K562 (cell line): ENCODE measurements at regions not wholly inside any gene's neighbourhood (a gene's known extent, or its start where the extent isn't known, plus 50 kb on each side); places are given as distances from the start of the nearest gene placed in this dataset.

Experiments used
- ATAC-seq: fragments of 200-7000 bp; cut with Tn5 transposase; 3 replicates; pipeline ENCODE4 v1.9.1; 2020; ENCODE audit warnings: moderate library complexity
- BruUV-seq: library from RNA; stranded (reverse); fragments of 400-500 nt; replicated peaks from 2 replicates; lab custom pipeline; 2021; lab: Mats Ljungman, UMichigan
- CTCF ChIA-PET: fragments of 300-600 bp; formaldehyde crosslinking; extraction: SDS; loops from one replicate; lab custom pipeline; 2021; ENCODE audit warnings: low intra/inter-chr PET ratio; lab: Yijun Ruan, JAX
- POLR2A ChIA-PET: fragments of 300-600, 350-650 bp; sonication (Branson Sonifier 250); formaldehyde crosslinking; extraction: SDS; loops from one replicate; lab custom pipeline; 2021; ENCODE audit warnings: antibody characterized with exemption, inconsistent platforms; lab: Yijun Ruan, JAX
- DNase-seq, 4 experiments: peaks; one replicate each; pipeline versions ENCODE4 v3.0.0 to v3.0.0-alpha.2; 2011 to 2018; ENCODE audit warnings: low spot score in 3 of 4, mixed read lengths in 3 of 4; ENCODE audit errors: extremely low read depth in 1 of 4
- FAIRE-seq: peaks from 2 replicates; lab custom pipeline; 2011; peaks lifted over from hg19 to GRCh38; lab: Jason Lieb, UNC
- H2AFZ ChIP-seq: 2 replicates; pipeline ENCODE4 v1.6.0; 2011; ENCODE audit warnings: low read depth, low read length, control low read depth, inconsistent platforms
- H3K27ac ChIP-seq: fragments of 200-600 bp; 3 replicates; pipeline ENCODE4 v1.8.0; 2011; ENCODE audit warnings: low read depth, mild to moderate bottlenecking, control low read depth, inconsistent platforms, low read length, moderate library complexity, mixed read lengths; ENCODE audit errors: extremely low read depth
- H3K27me3 ChIP-seq, 2 experiments: fragments of 300-600 bp in 1 of 2; 2 replicates in 1 of 2; 3 replicates in 1 of 2; pipeline versions ENCODE4 v1.6.0 to v1.8.0; 2011; ENCODE audit warnings: inconsistent platforms in 2 of 2, low read length in 2 of 2, mild to moderate bottlenecking in 1 of 2, mixed read lengths in 1 of 2, moderate library complexity in 1 of 2; ENCODE audit not compliant: control insufficient read depth in 2 of 2, insufficient read depth in 2 of 2
- H3K36me3 ChIP-seq: fragments of 300-600 bp; 3 replicates; pipeline ENCODE4 v1.8.0; 2011; ENCODE audit warnings: mild to moderate bottlenecking, low read length, inconsistent platforms; ENCODE audit not compliant: control insufficient read depth, insufficient read depth
- H3K4me1 ChIP-seq, 2 experiments: fragments of 200-600 bp in 1 of 2; replicated peaks in 1 of 2; 2 replicates in 1 of 2; 3 replicates in 1 of 2; pipeline versions ENCODE4 v1.5.1 to v1.8.0; 2011; ENCODE audit warnings: inconsistent platforms in 2 of 2, low read length in 2 of 2, mild to moderate bottlenecking in 1 of 2, mixed read lengths in 1 of 2, moderate library complexity in 1 of 2; ENCODE audit not compliant: control insufficient read depth in 2 of 2, insufficient read depth in 2 of 2
- H3K4me2 ChIP-seq: 2 replicates; pipeline ENCODE4 v1.6.1; 2011; ENCODE audit warnings: low read length, control low read depth, inconsistent platforms, mixed read lengths; ENCODE audit not compliant: insufficient read depth
- H3K4me3 ChIP-seq: fragments of 200-600 bp; sonication (generic), shearing (Covaris generic); 2 replicates; pipeline ENCODE4 v1.5.1; 2016; ENCODE audit warnings: control low read depth, inconsistent platforms
- H3K79me2 ChIP-seq: fragments of 200-600 bp; 3 replicates; pipeline ENCODE4 v1.8.0; 2011; ENCODE audit warnings: low read length, inconsistent platforms; ENCODE audit not compliant: control insufficient read depth, insufficient read depth
- H3K9ac ChIP-seq, 2 experiments: 2 replicates each; pipeline versions ENCODE4 v1.6.0 to v1.6.1; 2011; ENCODE audit warnings: low read depth in 2 of 2, low read length in 2 of 2, control low read depth in 1 of 2, inconsistent platforms in 1 of 2, mild to moderate bottlenecking in 1 of 2, mixed read lengths in 1 of 2; ENCODE audit not compliant: insufficient read depth in 1 of 2
- H3K9me1 ChIP-seq: one replicate; pipeline ENCODE4 v1.6.0; 2011; ENCODE audit warnings: inconsistent platforms, mild to moderate bottlenecking, low read length, moderate library complexity; ENCODE audit not compliant: control insufficient read depth, insufficient read depth
- H3K9me3 ChIP-seq: replicated peaks from 2 replicates; pipeline ENCODE4 v1.5.1; 2011; ENCODE audit warnings: low read depth, low read length, inconsistent platforms; ENCODE audit not compliant: control insufficient read depth, insufficient read depth
- H4K20me1 ChIP-seq: replicated peaks from 2 replicates; pipeline ENCODE4 v1.6.1; 2011; ENCODE audit warnings: low read length, inconsistent platforms, mixed read lengths; ENCODE audit not compliant: control insufficient read depth, insufficient read depth
- BRF1 ChIP-seq: IDR thresholded peaks from 3 replicates; pipeline ENCODE4 v1.6.1; 2011; ENCODE audit warnings: borderline replicate concordance, mild to moderate bottlenecking; ENCODE audit not compliant: insufficient read length; ENCODE audit errors: extremely low read depth
- KLF16 ChIP-seq: IDR thresholded peaks from 2 replicates; pipeline ENCODE4 v1.6.1; 2016; ENCODE audit warnings: antibody characterized with exemption
- RBM34 ChIP-seq: fragments of 200-400 bp; formaldehyde crosslinking; IDR thresholded peaks from 2 replicates; pipeline ENCODE4 v1.6.1; 2018; ENCODE audit warnings: low read length, borderline replicate concordance; ENCODE audit not compliant: insufficient read depth
- STAT5B ChIP-seq: fragments of 250-450 bp; sonication (Bioruptor Pico); IDR thresholded peaks from 2 replicates; pipeline ENCODE4 v1.8.0; 2021; ENCODE audit warnings: mild to moderate bottlenecking, inconsistent platforms
- ZHX1 ChIP-seq: fragments of 150-350 bp; conservative IDR thresholded peaks from 2 replicates; pipeline ENCODE4 v1.6.1; 2014; ENCODE audit warnings: low read length
- ZNF780A ChIP-seq: fragments of 250-450 bp; sonication (Bioruptor Pico); IDR thresholded peaks from 2 replicates; pipeline ENCODE4 v1.5.0; 2021; ENCODE audit warnings: mild to moderate bottlenecking
- WGBS: fragments of 100-300 bp; shearing (Covaris generic); methylation state at CpG from one replicate; pipeline ENCODE4 v1.1.6; 2016; ENCODE audit warnings: low coverage, mixed read lengths; ENCODE audit not compliant: insufficient coverage; ENCODE audit errors: missing lambda C conversion rate; 5-methylcytosine and 5-hydroxymethylcytosine counted together
- in situ Hi-C: fragments of 300-500 bp; cut with MboI; formaldehyde crosslinking; loops from 4 replicates; pipeline ENCODE4 v1.15.0; 2018; ENCODE audit warnings: inconsistent platforms, mixed read lengths
- intact Hi-C: fragments of 100-400 bp; cut with micrococcal nuclease; formaldehyde crosslinking; loops from 2 replicates; pipeline ENCODE4 v1.14.2; 2022
- TF ChIP-seq, protein P1 (sequence below): sonication (generic); formaldehyde crosslinking; IDR thresholded peaks from 2 replicates; pipeline ENCODE4 v1.8.1; 2023; ENCODE audit warnings: missing genetic modification reagents, mild to moderate bottlenecking, borderline replicate concordance
- TF ChIP-seq, protein P2 (sequence below), 3 experiments: fragments of 200-800 bp in 1 of 3; sonication (Bioruptor generic) in 1 of 3; sonication (generic) in 1 of 3; formaldehyde crosslinking in 1 of 3; IDR thresholded peaks; 2 replicates each; pipeline versions ENCODE4 v1.6.1 to v1.8.0; 2016 to 2022; ENCODE audit warnings: mild to moderate bottlenecking in 2 of 3, missing compliant biosample characterization in 2 of 3, missing genetic modification characterization in 2 of 3, missing genetic modification reagents in 1 of 3
- TF ChIP-seq, protein P3 (sequence below): IDR thresholded peaks from 2 replicates; pipeline ENCODE4 v1.6.1; 2011; ENCODE audit warnings: borderline replicate concordance, low read depth, mild to moderate bottlenecking, moderate library complexity, low read length; ENCODE audit not compliant: insufficient read depth, poor library complexity, severe bottlenecking

DNA sequence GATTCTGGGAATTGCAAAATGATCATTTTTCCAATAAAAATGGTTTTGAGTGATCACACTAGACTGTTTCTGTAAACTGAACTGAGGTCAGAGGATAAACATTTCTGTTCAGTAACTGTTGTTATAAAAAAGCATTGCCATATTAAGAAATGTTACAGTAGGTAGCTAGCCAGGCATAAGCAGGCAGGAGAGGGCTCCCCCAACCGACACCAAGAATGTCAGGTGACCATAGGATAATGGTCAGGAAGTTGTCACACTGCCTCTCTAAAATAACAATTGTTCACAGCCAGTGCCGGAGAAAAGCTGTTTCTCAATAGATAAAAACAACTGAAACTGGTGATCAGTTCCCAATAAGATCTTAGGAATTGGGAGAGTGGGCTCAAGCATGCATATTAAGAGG is 306.2 kb upstream of the SLIT2 start:
- H3K9me3 ChIP-seq = no peaks in the 10 kb centered on the region; the same call in 1 of the 2 replicates
- in situ Hi-C loops (no loop called here), intact Hi-C loops (no loop called here)
- no peak overlapping the region for H3K4me2 ChIP-seq
- TF ChIP-seq, protein P1, sequence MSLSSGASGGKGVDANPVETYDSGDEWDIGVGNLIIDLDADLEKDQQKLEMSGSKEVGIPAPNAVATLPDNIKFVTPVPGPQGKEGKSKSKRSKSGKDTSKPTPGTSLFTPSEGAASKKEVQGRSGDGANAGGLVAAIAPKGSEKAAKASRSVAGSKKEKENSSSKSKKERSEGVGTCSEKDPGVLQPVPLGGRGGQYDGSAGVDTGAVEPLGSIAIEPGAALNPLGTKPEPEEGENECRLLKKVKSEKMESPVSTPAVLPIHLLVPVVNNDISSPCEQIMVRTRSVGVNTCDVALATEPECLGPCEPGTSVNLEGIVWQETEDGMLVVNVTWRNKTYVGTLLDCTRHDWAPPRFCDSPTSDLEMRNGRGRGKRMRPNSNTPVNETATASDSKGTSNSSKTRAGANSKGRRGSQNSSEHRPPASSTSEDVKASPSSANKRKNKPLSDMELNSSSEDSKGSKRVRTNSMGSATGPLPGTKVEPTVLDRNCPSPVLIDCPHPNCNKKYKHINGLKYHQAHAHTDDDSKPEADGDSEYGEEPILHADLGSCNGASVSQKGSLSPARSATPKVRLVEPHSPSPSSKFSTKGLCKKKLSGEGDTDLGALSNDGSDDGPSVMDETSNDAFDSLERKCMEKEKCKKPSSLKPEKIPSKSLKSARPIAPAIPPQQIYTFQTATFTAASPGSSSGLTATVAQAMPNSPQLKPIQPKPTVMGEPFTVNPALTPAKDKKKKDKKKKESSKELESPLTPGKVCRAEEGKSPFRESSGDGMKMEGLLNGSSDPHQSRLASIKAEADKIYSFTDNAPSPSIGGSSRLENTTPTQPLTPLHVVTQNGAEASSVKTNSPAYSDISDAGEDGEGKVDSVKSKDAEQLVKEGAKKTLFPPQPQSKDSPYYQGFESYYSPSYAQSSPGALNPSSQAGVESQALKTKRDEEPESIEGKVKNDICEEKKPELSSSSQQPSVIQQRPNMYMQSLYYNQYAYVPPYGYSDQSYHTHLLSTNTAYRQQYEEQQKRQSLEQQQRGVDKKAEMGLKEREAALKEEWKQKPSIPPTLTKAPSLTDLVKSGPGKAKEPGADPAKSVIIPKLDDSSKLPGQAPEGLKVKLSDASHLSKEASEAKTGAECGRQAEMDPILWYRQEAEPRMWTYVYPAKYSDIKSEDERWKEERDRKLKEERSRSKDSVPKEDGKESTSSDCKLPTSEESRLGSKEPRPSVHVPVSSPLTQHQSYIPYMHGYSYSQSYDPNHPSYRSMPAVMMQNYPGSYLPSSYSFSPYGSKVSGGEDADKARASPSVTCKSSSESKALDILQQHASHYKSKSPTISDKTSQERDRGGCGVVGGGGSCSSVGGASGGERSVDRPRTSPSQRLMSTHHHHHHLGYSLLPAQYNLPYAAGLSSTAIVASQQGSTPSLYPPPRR (CRISPR knock-in tag) = no peak
- no peak for TF ChIP-seq RBM34
- no peak for TF ChIP-seq ZNF780A (CRISPR knock-in tag)
- no peak for TF ChIP-seq BRF1
- no peak for TF ChIP-seq KLF16
- TF ChIP-seq STAT5B (CRISPR knock-in tag) = no peak
- TF ChIP-seq, protein P2, sequence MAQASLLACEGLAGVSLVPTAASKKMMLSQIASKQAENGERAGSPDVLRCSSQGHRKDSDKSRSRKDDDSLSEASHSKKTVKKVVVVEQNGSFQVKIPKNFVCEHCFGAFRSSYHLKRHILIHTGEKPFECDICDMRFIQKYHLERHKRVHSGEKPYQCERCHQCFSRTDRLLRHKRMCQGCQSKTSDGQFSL (CRISPR knock-in tag; IDR thresholded peaks at IDR 0.05) = no peak
- TF ChIP-seq, protein P2 (tag; IDR thresholded peaks at IDR 0.05) = no peak
- TF ChIP-seq ZHX1 = no peak
- TF ChIP-seq, protein P3, sequence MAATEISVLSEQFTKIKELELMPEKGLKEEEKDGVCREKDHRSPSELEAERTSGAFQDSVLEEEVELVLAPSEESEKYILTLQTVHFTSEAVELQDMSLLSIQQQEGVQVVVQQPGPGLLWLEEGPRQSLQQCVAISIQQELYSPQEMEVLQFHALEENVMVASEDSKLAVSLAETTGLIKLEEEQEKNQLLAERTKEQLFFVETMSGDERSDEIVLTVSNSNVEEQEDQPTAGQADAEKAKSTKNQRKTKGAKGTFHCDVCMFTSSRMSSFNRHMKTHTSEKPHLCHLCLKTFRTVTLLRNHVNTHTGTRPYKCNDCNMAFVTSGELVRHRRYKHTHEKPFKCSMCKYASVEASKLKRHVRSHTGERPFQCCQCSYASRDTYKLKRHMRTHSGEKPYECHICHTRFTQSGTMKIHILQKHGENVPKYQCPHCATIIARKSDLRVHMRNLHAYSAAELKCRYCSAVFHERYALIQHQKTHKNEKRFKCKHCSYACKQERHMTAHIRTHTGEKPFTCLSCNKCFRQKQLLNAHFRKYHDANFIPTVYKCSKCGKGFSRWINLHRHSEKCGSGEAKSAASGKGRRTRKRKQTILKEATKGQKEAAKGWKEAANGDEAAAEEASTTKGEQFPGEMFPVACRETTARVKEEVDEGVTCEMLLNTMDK = no peak
- ChIA-PET CTCF (no interaction called here), POLR2A (no interaction called here)
- no peak overlapping the region for H3K27ac ChIP-seq
- H3K4me3 ChIP-seq = no peak overlapping the region
- BruUV-seq = no TSS peak
- DNase-seq (no peak), FAIRE-seq (no peak), ATAC-seq (no peak)
- WGBS = 12% methylated on average over 2 of the region's 2 CpGs
- no peak overlapping the region for H3K9ac ChIP-seq
- H3K9me1 ChIP-seq = no peaks in the 10 kb centered on the region
- no peaks in the 10 kb centered on the region for H3K36me3 ChIP-seq
- no peak overlapping the region for H2AFZ ChIP-seq
- H4K20me1 ChIP-seq = no peaks in the 10 kb centered on the region
- no peaks in the 10 kb centered on the region for H3K27me3 ChIP-seq
- no peaks in the 10 kb centered on the region for H3K79me2 ChIP-seq
- no peaks in the 10 kb centered on the region for H3K4me1 ChIP-seq
